DMS 273 treated with DMSO at 0.1 percent for 48 hours (cell line): ENCODE measurements at regions not wholly inside any gene's neighbourhood (a gene's known extent, or its start where the extent isn't known, plus 50 kb on each side); places are given as distances from the start of the nearest gene placed in this dataset.
"Not testable (repeated sequence)": the region's sequence is repeated elsewhere in the genome, so short reads cannot be mapped to it uniquely, and the experiment has no call there.

Source experiments
- DNase-seq: peaks from one replicate; lab custom pipeline; 2025; lab: John Stamatoyannopoulos, UW

DNA sequence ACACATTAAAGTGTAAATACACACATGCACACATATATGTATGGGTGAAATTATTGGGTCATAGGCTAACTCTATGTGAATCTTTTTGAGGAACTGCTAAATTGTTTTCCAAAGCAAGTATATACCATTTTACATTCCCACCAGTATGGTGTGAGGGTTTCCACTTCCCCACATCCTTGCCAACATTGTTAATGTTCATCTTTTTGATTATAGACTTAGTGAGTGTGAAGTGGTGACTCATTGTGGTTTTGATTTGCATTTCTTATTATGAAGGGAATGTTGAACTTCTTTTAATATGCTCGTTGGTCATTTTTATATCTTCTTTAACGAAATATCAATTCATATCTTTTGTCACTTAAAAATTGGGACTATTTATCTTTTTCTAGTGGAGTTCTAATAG, 181.8 kb upstream of the GCFC2 start:
- DNase-seq: no peak

DNA sequence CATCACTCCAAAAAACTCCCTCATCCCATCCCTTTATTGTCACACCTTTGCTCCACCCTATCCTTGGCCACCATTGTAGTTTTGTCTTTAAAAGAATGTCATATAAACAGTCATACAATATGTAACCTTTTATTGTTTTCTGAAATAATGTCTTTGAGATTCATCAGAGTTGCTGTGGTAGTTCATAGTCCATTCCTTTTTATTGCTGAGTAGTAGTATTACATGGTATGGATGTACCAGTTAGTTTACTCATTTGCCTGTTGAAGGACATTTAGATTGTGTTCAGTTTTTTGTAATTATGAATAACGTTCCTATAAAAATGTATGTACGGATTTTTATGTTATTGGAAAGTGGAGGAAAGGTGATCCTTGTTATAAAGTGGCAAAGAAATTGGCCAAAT, 171.8 kb upstream of the GCFC2 start:
- DNase-seq: no peak

DNA sequence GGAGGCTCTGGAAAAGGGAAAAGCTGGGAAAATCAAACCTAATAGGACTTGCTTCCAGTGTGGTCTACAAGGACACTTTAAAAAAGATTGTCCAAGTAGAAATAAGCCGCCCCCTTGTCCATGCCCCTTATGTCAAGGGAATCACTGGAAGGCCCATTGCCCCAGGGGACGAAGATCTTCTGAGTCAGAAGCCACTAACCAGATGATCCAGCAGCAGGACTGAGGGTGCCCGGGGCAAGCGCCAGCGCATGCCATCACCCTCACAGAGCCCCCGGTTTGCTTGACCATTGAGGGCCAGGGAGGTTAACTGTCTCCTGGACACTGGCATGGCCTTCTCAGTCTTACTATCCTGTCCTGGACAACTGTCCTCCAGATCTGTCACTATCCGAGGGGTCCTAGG, 164.9 kb upstream of the GCFC2 start:
- DNase-seq: not testable (repeated sequence)

DNA sequence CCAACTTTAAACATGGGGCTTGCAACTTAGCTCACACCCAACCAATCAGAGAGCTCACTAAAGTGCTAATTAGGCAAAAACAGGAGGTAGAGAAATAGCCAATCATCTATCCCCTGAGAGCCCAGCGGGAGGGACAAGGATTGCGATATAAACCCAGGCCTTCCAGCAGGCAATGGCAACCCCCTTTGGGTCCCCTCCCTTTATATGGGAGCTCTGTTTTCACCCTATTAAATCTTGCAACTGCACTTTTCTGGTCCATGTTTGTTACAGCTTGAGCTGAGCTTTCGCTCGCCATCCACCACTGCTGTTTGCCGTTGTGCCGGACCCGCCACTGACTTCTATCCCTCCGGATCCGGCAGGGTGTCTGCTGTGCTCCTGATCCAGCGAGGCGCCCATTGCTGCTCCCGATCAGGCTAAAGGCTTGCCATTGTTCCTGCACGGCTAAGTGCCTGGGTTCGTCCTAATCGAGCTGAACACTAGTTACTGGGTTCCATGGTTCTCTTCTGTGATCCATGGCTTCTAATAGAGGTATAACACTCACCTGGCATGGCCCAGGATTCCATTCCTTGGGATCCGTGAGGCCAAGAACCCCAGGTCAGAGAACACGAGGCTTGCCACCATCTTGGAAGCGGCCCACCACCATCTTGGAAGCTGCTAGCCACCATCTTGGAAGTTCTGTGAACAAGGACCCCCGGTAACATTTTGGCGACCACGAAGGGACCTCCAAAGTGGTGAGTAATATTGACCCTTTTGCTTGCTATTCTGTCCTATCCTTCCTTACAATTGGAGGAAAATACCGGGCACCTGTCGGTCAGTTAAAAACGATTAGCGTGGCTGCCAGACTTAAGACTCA, 161.3 kb upstream of the GCFC2 start:
- not testable (repeated sequence) for DNase-seq

DNA sequence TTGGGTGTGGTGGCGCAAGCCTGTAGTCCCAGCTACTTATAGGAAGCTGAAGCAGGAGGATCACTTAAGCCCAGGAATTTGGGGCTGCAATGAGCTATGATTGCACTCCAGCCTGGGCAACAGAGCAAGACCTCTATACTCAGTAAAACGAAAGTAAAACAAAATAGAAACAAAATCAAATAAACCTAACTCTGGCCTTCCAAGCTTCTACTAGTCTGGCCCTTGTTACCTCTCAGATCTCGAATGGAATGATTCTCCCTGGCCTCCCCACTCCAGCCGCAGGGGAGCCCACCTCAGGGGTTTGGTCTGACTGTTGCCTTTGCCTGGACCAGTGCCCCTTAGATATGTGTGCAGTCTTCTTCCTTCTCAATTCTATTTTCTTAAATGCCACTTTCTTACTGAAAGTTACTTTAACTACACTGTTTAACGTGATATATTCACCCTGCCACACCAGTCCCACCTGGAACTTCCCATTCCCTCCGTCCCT, 160.0 kb upstream of the GCFC2 start:
- no peak for DNase-seq

DNA sequence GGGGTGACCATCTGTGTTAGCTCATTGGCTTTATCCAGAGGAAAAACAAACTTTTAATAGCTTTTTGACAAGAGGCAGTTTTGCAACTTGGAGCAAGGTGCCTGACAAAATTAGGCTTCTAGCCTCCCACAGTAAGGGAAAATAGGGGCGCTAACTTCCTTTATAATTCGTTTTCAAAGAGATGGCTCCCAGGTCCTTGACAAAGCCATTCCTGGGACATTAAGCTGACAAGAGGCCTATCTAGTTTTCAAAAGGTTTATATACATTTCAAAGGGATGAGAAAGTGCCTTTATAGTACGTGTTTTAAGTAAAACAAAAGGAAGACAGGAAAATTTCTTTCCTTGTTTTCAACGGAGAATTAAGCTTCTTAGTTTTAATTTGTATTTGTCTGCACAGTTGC, 159.4 kb upstream of the GCFC2 start:
- no peak for DNase-seq

DNA sequence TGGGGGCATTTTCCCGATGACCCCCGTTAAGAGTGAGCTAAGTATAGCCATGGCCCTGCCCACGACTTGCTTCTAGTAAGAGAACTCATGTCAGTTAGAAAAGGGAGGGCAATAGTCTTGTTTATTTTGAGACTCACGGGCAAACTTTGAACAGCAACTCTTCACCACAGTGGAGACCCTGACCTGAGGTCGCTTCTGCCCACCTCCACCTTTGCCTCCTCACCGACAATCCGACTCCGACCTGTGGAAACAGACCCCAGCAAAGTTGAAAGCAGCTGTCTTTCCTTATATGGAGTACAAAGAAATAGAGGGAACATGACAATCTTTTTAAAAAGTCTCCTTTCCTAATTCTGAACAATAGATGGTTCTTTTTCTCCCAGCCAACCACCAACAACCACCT, 155.0 kb upstream of the GCFC2 start:
- DNase-seq: no peak

DNA sequence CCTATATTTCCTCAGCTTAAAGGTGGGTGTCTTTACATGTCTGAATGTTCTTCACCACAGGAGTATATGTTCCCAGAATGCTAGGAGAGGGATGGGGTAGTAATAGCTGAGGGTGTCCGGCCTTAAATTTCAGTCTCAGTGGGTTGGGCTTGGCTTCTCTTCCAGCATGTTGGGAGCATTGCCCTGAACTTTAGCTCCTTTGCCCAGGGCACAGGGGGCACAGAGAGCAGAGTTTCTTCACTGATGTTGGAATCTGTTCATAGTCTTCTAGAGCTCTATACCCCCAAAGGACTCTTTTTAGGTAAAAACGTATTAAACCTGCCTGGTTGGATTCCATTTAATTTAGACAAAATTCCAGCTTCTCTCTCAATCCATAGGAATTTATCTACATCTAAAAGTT, 154.4 kb upstream of the GCFC2 start:
- DNase-seq: no peak

DNA sequence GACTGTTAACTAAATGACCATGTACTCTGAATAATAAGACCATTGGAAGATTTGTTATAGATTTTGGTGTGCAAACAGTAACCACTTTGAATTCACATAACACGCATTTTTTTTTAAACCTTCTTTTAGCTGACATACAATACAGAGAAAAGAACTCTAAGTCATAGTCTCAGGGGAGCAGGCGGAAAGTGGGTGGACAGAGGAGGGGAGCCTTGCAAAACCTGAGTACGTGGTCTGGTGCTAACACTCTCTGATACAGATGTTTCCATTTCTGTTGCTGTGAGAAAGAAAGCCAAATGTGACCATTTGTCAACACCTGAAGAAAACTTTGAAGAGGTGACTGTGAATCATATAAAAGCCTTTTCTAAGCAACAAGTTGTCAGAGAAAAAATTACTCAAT, 151.8 kb upstream of the GCFC2 start:
- no peak for DNase-seq

DNA sequence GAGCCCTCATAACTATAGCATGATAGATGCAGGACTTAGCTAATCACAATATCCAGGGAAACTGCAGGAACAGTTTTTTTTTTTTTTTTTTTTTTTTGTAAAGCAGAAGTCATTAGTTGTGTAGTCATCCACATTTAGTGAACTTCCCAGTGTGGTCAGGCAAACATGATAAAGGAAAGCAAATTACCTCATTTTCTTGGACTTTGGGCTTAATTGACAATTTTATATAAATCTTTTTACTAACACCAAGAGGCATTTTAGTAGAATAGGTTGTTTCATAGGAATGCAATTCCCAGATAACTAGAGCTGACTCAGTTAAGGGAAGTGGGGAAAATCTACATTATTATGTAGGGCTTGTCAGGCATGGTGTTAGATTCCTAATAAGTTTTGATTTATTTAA, 142.7 kb upstream of the GCFC2 start:
- no peak for DNase-seq

DNA sequence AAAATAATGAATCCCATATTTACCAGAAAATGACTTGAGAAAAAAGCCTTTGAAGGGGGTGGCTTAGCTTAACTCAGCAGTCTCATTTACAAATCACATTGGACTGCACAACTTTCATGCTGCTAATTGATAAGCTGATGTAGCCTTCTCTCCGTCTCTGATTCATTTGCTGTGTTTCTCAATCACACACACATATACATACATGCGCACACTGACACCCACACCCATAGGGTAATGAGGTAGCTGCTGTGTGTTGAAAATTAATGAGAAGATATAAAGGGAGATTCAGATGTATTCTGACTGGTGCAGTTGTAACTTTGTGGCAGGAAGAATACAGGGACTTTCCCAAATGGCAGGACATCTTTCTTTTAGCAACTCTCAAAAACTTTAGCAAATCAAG, 141.9 kb upstream of the GCFC2 start:
- no peak for DNase-seq

DNA sequence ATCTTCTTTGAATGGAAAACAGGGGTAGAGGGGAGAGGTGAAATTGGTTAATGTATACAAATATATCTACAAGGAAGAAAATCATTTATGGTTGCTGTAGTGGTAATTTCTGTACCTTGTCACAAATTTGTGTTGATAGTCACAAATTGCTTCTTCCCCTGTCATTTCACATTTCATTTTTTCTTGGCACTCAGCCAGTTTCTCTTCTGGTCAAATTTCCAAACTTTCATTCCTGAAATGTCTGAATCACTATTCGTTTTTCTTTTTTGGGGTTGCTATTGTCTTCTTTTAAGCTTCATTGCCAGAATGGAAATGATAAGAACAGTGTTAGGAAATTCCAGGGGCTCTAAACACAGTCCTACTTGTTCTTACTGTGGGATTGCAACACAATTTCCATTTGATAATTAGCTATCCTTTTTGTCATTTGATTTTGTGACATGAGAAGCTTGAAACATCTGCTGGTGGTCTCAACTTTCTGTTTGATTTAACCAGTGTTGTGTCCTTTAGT, 136.0 kb upstream of the GCFC2 start:
- no peak for DNase-seq

DNA sequence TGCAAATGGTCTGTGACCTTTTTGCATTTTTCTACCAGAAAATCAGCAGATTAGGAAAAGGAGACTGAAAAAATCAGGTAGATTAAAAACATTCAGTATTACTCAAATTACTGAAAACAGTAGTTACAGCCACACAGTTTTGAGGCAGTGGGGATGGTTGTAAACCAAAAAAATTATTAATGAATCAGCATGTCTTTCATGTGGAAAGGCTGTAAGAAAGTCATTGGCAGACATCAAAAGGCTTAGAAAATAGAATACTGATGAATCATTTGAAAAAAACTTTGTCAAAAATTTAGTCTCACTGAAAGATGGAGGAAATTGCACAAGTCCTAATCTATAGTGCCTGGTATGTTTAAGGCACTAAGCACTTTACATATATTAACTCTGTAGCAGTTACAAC, 133.9 kb upstream of the GCFC2 start:
- DNase-seq: no peak

DNA sequence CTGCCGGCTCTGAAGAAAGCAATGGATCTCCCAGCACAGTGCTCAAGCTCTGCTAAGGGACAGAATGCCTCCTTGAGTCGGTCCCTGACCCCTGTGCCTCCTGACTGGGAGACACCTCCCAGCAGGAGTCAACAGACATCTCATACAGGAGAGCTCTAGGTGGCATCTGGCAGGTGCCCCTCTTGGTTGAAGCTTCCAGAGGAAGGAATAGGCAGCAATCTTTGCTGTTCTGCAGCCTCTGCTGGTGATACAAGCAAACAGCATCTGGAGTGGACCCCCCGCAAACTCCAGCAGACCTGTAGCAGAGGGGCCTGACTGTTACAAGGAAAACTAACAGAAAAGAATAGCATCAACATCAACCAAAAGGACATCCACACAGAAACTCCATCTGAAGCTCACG, 123.9 kb upstream of the GCFC2 start:
- not testable (repeated sequence) for DNase-seq

DNA sequence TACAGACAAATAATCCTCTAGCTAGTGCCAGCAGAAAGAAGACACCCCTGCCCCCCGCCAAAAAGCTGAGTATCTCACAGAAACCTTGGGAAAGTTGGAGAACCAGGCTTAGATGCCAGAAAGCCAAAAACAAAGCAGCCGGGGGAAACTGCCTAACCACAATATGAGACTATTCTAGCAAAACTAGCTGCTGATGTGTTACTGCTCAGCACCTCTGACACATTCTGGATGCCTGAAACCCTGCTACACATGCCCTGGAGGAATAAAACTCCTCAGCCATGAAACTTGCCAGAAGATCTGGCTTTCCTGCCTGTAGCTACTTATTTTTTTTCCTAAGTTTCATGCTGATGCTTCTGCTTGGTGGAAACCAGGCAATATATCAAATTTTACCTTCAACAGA, 122.7 kb upstream of the GCFC2 start:
- no peak for DNase-seq

DNA sequence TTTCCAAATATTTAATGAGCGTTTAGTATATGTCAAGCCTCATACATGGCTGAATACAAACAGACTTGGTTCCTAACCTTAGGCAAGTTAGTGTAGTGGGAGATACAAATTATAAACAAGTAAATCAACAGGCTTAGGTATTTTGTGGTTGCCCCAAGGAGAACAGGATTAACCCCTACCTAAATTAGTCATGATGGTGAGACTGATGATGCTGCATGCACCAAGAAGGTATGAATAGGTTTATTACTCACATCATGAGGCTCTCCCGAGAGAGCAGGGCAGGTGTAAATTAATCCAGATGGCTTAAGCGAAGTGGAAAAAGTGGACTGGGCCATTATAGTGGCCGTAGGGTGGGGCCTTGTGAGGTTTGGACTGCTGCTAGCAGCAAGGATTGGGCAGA, 118.1 kb upstream of the GCFC2 start:
- no peak for DNase-seq

DNA sequence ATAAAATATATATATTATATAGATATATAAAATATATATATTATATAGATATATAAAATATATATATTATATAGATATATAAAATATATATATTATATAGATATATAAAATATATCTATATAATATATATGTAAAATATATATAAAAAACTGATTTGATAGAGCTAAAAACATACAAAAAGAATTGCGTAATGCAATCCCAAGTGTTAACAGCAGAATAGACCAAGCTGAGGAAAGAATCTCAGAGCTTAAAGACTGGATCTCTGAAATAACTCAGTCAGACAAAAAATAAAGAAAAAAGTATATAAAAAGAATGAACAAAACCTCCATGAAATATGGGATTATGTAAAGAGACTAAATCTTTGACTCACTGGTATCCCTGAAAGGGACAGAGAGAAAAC, 112.8 kb upstream of the GCFC2 start:
- DNase-seq: not testable (repeated sequence)

DNA sequence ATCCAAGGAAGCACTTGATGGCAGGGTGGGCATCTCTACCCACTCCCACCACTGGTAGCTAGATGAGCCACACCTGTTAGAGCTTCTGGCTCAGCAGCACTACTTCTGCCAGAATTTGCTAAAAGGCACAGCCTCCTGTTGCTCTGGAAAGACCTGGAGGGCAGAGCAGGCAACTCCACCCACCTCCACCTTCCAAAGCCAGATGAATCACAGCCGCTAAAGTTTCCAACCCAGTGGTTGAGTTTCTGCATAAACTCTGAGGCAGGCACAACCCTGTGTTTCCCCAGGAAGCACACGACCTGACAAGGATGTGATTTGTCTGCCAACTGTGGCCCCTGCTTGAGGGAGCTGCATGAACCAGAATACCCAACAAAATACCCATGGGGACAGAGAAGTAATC, 111.6 kb upstream of the GCFC2 start:
- DNase-seq: no peak

DNA sequence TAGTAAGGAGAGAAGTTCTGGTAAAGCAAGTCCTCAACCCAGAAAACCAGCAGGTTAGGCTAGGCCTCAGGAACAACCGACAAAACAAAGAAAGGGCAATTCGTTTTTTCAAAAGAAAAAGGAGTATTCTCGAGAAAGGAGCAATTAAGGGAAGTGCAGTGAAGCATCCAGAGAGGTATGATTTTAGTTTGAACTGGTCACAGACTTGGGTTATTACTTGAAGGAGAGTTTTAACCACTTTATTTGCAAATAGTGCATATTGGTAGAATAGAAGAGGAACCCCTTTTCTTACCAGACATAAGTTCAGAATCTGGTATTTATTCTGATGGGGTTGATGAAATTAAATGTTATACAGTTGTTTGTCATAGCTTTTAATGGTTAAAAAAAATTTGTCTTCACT, 110.0 kb upstream of the GCFC2 start:
- no peak for DNase-seq

DNA sequence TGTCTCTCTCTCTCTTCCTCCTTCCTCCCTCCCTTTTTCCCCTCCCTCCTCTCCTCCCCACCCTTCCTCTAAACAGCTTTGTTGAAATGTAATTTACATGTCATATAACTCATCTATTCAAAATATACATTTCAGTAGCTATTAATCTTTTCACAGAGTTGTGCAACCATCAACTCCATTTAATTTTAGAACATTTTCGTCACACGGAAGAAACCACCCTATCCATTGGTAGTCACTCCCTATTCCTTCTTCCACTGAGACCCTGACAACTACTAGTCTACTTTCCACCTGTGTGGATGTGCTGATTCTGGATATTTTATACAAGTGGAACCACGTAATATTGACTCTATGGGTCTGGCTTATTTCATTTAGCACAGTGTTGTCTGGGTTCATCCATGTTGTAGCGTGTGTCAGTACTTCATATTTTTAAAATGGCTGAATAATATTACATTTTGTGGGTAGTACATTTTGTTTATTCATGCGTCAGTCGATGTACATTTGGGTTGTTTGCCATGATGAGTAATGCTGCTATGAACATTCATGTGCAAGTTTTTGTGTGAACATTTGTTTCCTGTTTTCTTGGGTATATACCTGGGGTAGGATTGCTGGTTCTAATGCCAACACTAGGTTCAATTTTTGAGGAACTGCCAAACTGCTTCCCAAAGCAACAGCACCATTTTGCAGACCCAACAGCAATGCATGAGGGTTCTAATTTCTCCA, 100.1 kb upstream of the GCFC2 start:
- no peak for DNase-seq

DNA sequence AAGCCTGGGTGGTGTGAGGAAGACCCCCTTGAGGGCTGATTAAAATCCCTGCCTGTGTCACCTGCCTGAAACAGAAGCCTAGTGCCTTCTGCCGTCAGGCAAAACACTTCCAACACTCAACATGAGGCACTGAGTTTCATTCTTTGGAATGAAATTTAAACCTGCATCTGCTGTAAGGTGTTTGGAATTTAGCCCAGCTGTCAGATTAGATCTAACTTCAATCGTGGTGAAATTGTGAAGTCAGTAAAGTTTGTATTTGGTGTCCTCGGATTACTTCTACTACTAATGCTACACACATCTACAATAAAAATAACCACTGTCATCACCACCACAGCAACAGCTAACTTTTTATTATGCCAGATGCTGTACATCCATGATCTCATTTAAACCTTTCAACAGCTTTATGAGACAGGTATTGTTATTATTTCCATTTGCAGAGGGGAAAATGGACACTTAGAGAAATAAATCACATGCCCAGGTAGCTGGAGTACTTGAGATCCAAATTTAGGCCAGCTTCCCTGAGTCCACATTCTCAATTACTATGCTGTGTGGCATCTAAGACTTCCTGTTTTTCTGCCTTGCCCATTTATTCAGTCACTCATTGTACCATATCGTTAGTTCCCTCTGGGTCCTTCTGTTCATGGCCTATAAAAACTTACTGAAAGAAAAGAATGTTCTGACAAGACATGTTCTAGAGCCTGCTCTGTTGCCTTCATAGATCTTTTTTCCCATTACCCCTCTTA, 98.2 kb upstream of the GCFC2 start:
- no peak for DNase-seq

DNA sequence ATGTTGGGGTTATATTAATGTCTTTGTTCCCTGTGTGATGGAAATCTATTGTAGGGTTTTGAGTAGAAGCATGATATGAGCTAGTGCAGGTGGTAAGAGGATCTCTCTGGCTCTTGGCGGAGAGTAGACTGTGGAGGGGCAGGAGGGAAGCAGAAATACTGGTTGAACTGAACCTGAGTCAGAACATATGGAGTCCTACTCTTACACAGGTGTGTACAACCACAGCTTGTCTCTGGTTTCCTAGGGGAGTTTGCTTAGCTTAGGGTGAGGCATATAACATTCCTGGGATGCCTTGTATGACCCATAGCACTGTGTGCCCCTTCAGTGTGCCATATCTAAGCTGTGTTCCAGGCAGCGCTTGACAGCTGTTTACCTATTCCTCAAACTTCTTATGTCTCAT, 97.3 kb upstream of the GCFC2 start:
- no peak for DNase-seq
